HepG2 (cell line): ENCODE measurements at regions not wholly inside any gene's neighbourhood (a gene's known extent, or its start where the extent isn't known, plus 50 kb on each side); places are given as distances from the start of the nearest gene placed in this dataset.

Experiments used
- FOXJ3 ChIP-seq: sonication (generic); formaldehyde crosslinking; IDR thresholded peaks from 2 replicates; pipeline ENCODE4 v1.4.0; 2020; ENCODE audit warnings: missing genetic modification reagents, mild to moderate bottlenecking, borderline replicate concordance
- KLF6 ChIP-seq: IDR thresholded peaks from 2 replicates; pipeline ENCODE4 v1.8.0; 2016; ENCODE audit warnings: missing biosample characterization, missing genetic modification reagents
- POGZ ChIP-seq: sonication (generic); formaldehyde crosslinking; IDR thresholded peaks from 2 replicates; pipeline ENCODE4 v1.4.0; 2020; ENCODE audit warnings: mild to moderate bottlenecking, missing genetic modification reagents
- SP1 ChIP-seq, 2 experiments: fragments of 450-650 bp in 1 of 2; sonication (generic) in 1 of 2; formaldehyde crosslinking in 1 of 2; IDR thresholded peaks; 2 replicates each; pipeline versions ENCODE4 v1.4.0 to v1.6.1; 2016 to 2020; ENCODE audit warnings: missing genetic modification reagents in 1 of 2
- ZBTB44 ChIP-seq: sonication (generic); formaldehyde crosslinking; IDR thresholded peaks from 2 replicates; pipeline ENCODE4 v1.4.0; 2020; ENCODE audit warnings: missing genetic modification reagents
- ZNF430 ChIP-seq: sonication (generic); formaldehyde crosslinking; IDR thresholded peaks from 2 replicates; pipeline ENCODE4 v1.9.0; 2021; ENCODE audit warnings: mild to moderate bottlenecking, missing genetic modification reagents
- ZNF850 ChIP-seq: sonication (generic); formaldehyde crosslinking; conservative IDR thresholded peaks from 2 replicates; pipeline ENCODE4 v1.9.0; 2021; ENCODE audit warnings: mild to moderate bottlenecking, missing genetic modification reagents
- TF ChIP-seq, protein P1 (sequence below): sonication (generic); IDR thresholded peaks from 2 replicates; pipeline ENCODE4 v1.6.1; 2016; ENCODE audit warnings: low read depth, borderline replicate concordance

GRCh38 chr15:69963385-69963784 lies 134.3 kb downstream of the TLE3 start:
- TF ChIP-seq ZBTB44 (CRISPR knock-in tag) (no peak), ZNF850 (CRISPR knock-in tag) (no peak), ZNF430 (CRISPR knock-in tag) (no peak), POGZ (CRISPR knock-in tag) (no peak), KLF6 (no peak), FOXJ3 (CRISPR knock-in tag) (no peak), SP1 (IDR thresholded peaks at IDR 0.05) (no peak), SP1 (CRISPR knock-in tag; IDR thresholded peaks at IDR 0.05) (no peak)
- TF ChIP-seq, protein P1, sequence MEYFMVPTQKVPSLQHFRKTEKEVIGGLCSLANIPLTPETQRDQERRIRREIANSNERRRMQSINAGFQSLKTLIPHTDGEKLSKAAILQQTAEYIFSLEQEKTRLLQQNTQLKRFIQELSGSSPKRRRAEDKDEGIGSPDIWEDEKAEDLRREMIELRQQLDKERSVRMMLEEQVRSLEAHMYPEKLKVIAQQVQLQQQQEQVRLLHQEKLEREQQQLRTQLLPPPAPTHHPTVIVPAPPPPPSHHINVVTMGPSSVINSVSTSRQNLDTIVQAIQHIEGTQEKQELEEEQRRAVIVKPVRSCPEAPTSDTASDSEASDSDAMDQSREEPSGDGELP, result no peak
